ENCODE measurements at regions not wholly inside any gene's neighbourhood (a gene's known extent, or its start where the extent isn't known, plus 50 kb on each side); places are given as distances from the start of the nearest gene placed in this dataset.

GRCh38 chr21:43364261-43364510, 62.7 kb downstream of the SIK1 start:
- no peak for DNase-seq (ENCODE audit: low read depth, low spot score)

GRCh38 chr21:43363506-43364260, 63.2 kb downstream of the SIK1 start:
- DNase-seq (ENCODE audit: low read depth, low spot score): no peak

- no peak for DNase-seq (ENCODE audit: low read depth, low spot score)
These were observed 64.0 kb downstream of the SIK1 start for GRCh38 chr21:43362915-43363314.

GRCh38 chr21:43362321-43362791, 64.6 kb downstream of the SIK1 start:
- peak; percentile 57 for DNase-seq (ENCODE audit: low read depth, low spot score)

GRCh38 chr21:43361493-43362296, 65.2 kb downstream of the SIK1 start:
- DNase-seq (ENCODE audit: low read depth, low spot score): no peak

GRCh38 chr21:43361127-43361492, 65.8 kb downstream of the SIK1 start:
- DNase-seq (ENCODE audit: low read depth, low spot score): no peak

- no peak for DNase-seq (ENCODE audit: low read depth, low spot score)
These were observed 66.3 kb downstream of the SIK1 start for GRCh38 chr21:43360441-43361126.

GRCh38 chr21:43358940-43359822, 67.8 kb downstream of the SIK1 start:
- no peak for DNase-seq (ENCODE audit: low read depth, low spot score)

- DNase-seq (ENCODE audit: low read depth, low spot score): no peak
These were observed 69.1 kb downstream of the SIK1 start for GRCh38 chr21:43357715-43358430.

- DNase-seq (ENCODE audit: low read depth, low spot score): no peak
These were observed 71.0 kb downstream of the SIK1 start for GRCh38 chr21:43355925-43356289.

- no peak for DNase-seq (ENCODE audit: low read depth, low spot score)
These were observed 71.5 kb downstream of the SIK1 start for GRCh38 chr21:43355266-43355924.

GRCh38 chr21:43354666-43355065, 72.3 kb downstream of the SIK1 start:
- DNase-seq (ENCODE audit: low read depth, low spot score): no peak

GRCh38 chr21:43354026-43354420, 72.9 kb downstream of the SIK1 start:
- no peak for DNase-seq (ENCODE audit: low read depth, low spot score)

GRCh38 chr21:43353282-43354025, 73.5 kb downstream of the SIK1 start:
- DNase-seq (ENCODE audit: low read depth, low spot score): no peak

GRCh38 chr21:43352568-43353281, 74.2 kb downstream of the SIK1 start:
- no peak for DNase-seq (ENCODE audit: low read depth, low spot score)

GRCh38 chr21:43352154-43352537, 74.8 kb downstream of the SIK1 start:
- DNase-seq (ENCODE audit: low read depth, low spot score): no peak

GRCh38 chr21:43351501-43352153, 75.3 kb downstream of the SIK1 start:
- DNase-seq (ENCODE audit: low read depth, low spot score): no peak

GRCh38 chr21:43349644-43350043, 77.3 kb downstream of the SIK1 start:
- no peak for DNase-seq (ENCODE audit: low read depth, low spot score)

- no peak for DNase-seq (ENCODE audit: low read depth, low spot score)
These were observed 78.1 kb downstream of the SIK1 start for GRCh38 chr21:43348801-43349261.

All from activated naive CD8-positive, alpha-beta T cell treated with anti-CD3 and anti-CD28 coated beads, Interleukin-2, amount 50 U/mL, for 16 hours (primary cell).